ENCODE measurements at regions not wholly inside any gene's neighbourhood (a gene's known extent, or its start where the extent isn't known, plus 50 kb on each side); places are given as distances from the start of the nearest gene placed in this dataset.

GRCh38 chr12:100715976-100716944 lies 78.3 kb upstream of the ANO4 start:
- TF ChIP-seq CTCF (IDR thresholded peaks at IDR 0.05) (no peak), POLR2A (IDR thresholded peaks at IDR 0.05) (no peak)

All from uterus (tissue), 2 donors.